Iris pigment epithelial cell (primary cell): ENCODE measurements at regions not wholly inside any gene's neighbourhood (a gene's known extent, or its start where the extent isn't known, plus 50 kb on each side); places are given as distances from the start of the nearest gene placed in this dataset.

ENCODE experiments used
- DNase-seq: peaks from one replicate; pipeline ENCODE4 v3.0.0-alpha.2; 2011; ENCODE audit warnings: low read depth

- no peak for DNase-seq
Measured at GRCh38 chr3:193754719-193755118, 161.7 kb downstream of the OPA1 start.

GRCh38 chr3:193756536-193756935, 163.5 kb downstream of the OPA1 start:
- no peak for DNase-seq

DNA sequence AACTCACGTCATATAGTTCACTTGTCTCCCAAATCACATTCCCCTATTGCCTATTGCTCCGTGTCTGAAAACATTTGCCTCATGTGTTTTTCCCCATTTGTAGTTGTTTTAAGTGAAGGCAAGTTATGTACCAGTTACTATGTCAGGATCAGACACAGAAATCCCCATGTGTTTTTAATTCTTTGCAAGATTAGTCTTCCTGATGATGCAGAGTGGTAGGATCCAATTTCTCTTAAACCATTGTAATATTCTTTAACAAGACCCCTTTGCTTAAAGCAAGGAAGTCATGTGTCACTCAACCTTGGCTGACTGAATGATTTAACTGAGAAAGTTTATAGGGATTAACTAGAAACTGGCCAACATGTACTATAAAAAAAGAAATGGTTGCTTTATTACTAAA, 164.4 kb downstream of the OPA1 start:
- no peak for DNase-seq

- no peak for DNase-seq
Measured at GRCh38 chr3:193761969-193762368, 169.0 kb downstream of the OPA1 start.

DNA sequence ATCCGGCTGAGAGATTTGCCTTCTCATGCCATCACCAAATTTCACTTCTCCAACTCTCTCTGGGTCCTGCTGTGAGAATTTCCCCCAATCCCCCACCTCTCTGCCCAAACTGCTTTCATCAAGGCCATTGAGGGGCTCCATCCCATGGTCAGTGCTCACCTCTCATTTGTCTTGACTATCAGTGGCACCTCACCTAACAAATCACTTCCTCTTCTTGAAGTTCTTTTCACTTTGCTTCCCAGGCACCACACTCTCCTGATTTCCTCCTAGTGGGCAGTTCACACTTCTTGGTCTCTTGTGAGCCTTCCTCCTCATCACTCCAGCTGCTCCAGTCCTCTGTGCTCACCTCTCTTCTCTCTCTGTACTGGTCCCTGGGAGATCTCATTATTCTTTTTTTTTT, 169.6 kb downstream of the OPA1 start:
- no peak for DNase-seq

DNA sequence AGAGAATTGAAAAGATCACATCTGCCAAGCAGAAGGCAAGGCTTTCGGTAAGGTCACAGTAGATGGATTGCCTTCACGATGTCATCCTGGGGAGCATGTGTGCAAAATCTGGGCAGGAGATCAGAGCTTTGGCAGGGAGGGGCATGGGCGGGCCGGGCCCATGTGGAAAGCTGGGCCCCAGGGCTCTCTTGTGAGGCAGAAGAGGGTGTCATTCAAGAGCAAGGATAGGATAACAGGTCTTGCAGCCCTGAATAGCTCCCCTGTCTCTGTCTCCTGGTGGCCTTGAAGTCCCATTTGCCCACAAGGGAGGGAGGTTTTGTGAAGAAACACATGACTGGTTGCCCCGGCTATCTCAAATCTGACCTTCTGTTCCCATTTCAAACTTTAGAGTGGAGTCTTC, 172.0 kb downstream of the OPA1 start:
- no peak for DNase-seq

DNA sequence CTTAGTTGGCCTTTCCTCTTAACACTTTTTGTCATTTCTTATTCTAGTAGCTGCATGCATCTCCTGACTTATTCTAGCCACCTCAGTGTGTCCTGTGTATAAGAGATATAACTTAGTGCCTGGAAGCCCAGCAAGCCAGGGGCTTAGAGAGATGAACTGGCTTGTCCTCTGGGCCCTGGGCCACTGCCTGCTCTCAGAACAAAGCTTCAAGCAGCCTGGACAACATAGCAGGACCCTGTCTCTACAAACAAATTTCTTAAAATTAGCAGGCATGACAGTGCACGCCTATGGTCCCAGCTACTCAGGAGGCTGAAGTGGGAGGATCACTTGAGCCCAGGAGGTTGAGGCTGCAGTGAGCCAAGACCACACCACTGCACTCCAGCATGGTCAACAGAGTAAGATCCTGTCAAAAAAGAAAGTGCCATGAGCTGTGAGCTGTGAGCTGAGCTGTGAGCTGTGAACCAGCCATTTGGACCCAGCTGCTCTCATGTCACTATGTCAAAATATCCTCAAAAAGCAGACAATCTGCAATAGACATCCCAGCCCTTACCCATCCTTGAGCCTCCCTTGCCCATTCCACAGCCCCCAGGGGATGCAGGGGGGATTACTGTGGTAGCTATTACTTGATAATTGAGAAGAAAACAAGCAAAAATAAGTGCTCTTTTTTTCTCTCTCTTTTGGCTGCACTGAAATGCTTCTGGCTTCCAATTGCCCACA, 174.5 kb downstream of the OPA1 start:
- no peak for DNase-seq

DNA sequence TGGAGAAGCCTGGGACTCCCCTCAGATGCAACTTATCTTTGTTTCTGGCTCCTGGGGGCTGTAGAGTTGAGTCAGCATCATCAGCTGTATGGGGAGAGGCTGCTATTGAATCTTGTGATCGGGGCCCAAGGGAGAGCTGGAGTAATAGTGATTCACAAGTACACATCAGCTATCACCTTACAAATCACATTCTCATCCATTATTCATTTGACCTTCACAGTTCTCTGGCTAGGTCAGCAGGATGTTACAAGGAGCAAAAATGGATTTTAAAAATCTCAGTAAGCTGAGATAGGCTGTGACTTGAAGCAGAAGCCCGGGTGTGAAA, 175.0 kb downstream of the OPA1 start:
- peak; percentile 60 for DNase-seq

- DNase-seq: no peak
Measured at GRCh38 chr3:193769437-193769836, 176.4 kb downstream of the OPA1 start.

- DNase-seq: no peak
Measured at GRCh38 chr3:193771011-193771652, 178.1 kb downstream of the OPA1 start.

DNA sequence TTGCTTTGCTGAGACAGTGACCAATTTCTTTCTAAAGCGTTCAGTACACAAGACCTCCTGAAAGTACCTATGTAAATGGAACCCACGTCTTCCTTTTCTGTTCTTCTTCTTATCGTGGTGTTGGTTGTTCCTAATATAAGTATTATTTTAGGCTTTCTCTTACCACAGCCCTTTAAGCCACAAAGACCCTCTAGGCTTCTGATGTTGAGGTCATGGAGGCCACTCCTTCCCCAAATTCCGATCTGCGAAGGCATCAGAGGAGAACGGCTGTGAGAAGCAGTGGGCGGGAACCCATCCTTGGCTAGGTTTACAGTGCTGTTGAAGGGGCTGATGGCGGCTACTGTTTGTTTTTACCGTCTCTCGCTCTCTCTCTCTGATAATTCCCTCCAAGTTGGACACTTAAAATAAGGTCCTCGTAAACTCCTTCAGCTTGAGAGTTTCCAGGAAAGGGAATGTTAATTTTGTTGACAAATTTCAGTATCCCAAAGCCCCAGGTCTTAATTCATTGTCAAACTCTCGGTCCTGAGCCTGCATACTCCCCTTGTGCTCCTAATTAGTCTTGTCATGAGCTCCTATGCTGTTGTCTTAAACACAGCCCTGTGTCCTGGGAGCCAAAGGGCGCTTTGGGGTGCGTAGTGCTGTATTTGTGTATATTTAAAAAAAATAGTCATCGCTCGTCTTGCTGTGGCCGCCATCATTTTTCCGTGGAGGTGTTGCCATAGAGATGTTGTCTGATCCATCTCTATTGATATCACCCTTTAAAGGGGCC, 178.8 kb downstream of the OPA1 start:
- no peak for DNase-seq

DNA sequence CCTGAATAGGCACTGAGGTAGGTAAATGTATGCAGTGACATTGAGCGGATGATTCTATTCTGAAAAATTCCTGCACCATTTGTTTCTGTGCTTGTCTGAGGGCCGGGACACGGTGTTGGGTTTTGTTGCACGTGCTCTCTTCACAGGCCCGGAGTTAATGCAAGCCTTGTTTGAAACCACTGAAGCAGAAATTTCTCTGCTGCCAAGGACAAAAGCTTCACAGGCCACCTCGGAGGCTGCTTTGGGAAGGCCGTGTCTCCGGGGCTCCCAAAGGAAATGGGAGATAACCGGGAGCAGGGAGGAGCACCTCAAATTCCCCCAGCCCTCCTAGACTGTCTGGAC, 179.4 kb downstream of the OPA1 start:
- DNase-seq: no peak

- DNase-seq: no peak
Measured at GRCh38 chr3:193773266-193774220, 180.5 kb downstream of the OPA1 start.

DNA sequence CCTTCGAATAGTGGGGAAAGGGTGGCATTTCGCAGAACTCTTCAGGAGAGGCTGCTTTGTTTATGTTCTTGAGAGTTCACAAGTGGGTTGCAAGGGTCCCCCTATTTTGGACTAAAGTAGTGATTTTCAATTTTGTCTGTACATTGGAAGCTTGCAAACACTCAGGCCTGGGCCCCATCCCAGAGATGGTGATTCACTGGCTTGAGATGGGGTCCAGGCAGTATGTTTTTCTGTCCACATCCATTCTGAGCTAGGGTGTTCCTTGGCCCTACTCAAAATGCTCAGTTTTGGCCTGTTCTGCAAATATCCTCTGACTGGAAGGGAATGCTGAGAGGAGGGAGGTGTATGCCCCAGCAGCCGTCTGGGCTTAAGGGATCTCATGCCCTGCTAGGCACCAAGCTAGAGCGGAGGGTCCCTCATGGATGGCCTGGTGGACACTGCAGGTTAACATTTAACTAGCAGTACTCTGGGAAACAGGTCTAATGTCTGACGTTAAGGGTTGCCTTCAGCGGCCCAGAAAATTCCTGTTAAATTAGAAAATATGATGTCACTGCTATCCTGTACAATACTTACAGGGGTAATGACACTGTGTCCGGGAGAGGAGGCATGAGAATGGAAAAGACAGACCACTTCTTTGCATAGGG, 181.4 kb downstream of the OPA1 start:
- no peak for DNase-seq

GRCh38 chr3:193774916-193775285, 181.9 kb downstream of the OPA1 start:
- DNase-seq: no peak

DNA sequence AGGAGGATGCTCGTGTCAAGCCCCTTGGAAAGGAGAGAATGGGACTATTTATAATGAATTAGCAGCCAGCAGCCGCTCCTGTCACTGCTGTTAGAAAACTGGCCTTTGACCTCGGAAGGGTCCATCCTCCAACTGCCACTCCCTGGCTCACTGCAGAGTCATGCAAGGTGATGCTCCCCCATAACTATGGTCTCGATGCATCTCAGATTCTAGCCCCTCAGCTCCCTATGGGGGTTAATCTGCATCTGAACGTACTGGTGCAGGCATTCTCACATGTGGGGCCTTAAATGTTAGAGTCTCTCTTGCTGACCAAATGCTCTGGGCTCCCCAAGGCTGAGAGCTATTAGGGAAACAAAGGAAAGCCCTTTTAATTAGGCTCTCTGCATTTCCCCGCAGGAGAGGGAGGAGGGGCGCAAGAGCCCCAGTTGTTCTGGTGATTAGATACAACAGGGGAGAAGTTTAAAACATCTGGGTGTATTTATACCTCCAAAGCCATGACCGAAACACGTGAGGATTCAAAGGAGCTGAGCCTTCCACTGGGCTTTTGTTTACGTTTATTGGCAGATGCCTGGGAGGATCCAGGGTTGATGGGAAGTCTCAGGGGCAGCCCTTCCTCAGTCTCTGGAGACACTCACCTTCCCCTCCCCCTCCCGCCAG, 182.5 kb downstream of the OPA1 start:
- no peak for DNase-seq

DNA sequence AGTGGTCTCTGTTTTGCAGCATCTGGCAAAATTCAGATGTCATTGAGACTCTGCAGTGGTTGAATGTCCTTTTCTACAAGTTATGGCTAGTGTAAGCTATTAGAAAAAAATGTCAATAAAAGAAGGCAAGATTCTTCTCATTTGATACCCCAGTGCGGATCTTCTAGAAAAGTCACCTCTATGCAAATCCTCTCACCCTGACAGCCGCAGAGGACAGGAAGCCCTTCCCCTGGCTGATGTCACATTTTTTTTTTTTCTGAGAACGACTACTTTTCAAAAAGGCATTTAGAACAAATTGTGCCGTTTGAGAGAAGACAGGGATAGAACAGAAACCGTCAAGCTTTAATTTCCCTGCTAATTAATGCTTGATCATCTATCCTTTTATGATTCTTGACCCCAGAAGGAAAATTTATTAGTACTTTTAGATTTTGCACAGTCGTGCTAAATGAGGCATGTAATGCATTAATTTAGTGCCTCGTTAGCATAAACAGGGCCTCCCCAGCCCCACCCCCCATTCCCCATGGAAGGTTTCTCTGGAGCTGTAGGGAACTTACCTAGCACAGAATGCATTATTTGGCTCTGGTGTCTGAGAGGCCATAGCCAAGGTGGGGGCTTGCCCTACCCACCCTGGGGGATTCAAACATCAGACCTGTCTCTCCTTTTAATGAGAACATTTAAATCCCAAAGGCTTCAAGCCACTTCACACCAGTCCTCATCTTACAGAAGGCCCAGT, 183.8 kb downstream of the OPA1 start:
- no peak for DNase-seq

DNA sequence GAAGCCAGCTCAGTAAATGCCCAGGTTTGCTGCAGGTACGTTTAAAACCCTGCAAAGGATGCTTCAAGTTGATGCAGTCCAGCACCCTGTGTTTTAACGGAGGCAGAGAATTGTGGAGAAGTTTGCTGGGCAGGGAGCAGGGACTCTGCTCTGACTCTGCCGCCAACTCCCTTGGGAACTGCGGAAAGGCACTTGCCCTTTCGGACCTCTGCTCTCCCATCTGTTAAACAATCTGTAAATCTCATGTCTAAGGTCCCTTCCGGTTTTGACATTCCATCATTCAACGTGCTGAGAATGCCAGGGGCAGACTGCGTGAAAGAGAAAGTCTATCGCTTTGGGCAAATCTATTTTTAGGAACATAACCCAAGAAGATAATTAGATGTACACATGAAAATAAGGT, 184.5 kb downstream of the OPA1 start:
- DNase-seq: no peak

GRCh38 chr3:193778676-193779075, 185.7 kb downstream of the OPA1 start:
- DNase-seq: no peak

DNA sequence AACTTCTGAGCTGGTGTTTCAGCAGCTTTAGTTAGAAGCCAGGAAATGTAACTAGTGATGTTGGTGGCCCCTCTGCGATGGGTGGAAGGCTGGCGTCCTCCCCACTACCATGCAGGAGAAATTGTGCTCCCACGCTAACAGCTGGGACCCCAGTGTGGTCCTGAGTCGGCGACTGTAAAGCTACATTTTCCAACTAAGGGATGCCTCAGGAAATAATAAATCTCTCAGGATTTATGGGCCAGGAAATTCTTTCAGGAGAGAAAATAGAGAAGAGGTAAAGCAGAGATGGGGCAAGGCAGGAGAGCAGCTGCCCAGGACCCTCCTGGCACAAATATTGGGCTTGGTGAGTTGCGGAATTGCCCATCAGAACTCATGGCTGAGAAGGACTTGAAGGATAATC, 186.9 kb downstream of the OPA1 start:
- DNase-seq: no peak

GRCh38 chr3:193780397-193780796, 187.4 kb downstream of the OPA1 start:
- no peak for DNase-seq
